H4 (cell line): ENCODE measurements at regions not wholly inside any gene's neighbourhood (a gene's known extent, or its start where the extent isn't known, plus 50 kb on each side); places are given as distances from the start of the nearest gene placed in this dataset.

Source experiments
- DNase-seq: peaks from one replicate; pipeline ENCODE4 v3.0.0-alpha.2; 2015; ENCODE audit warnings: low spot score

DNA sequence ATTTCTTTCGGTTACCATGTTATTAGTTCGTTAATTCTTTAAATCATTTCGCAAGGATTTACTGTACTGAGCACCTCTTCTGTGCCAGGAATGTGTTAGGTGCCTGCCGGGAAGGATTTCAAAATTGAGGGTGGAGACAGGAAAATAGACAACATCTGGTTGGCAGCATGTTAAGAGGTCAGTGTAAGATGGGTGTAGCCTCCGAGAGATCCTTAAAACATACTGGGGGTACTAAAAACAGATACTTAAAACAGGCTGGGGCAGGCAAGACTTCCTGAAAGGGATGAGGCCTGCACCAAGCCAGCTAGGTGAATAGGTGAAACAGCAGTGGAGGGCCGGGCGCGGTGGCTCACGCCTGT, 178.0 kb upstream of the SGK1 start:
- no peak for DNase-seq

DNA sequence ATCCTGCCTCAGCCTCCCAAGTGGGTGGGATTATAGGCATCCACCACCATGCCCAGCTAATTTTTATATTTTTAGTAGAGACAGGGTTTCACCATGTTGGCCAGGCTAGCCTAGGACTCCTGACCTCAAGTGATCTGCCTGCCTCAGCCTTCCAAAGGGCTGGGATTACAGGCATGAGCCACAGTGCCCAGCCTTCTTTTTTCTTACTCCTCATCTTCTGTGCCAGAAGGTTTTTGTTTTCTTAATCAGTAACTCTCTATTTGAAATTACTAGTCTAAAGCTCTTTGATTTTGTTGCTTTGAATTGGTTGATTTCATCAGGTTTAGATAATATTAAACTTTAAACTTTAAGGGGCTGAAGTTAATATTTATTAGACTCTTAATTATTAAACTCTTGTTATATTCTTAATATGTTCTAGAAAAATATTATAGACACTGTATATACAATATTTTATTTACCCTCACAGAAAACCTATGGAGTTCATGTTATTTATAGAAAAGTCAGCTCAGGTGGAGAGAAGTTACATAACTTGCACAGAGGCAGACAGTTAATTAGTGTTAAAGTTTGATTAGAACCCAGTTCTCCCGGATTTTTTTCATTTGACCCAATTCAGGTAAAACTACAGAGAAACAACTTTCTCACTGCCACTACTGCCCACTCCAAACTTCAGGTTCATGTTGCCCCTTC, 177.4 kb upstream of the SGK1 start:
- no peak for DNase-seq

DNA sequence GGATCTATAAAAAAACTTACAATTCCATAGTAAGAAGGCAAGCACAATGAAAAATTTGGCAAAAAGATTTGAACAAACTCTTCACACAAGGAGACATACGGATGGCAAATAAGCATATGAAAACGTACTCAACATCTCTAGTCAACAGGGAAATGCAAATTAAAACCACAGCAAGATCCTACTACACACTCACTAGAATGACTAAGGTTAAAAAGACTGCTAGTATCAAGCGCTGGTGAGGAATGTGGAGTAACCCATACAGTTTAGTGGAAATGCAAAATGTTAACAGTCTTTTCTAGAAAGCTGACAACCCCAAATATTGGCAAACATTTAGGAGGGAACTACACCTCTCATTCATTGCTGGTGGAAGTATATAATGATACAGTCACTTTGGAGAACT, 175.9 kb upstream of the SGK1 start:
- no peak for DNase-seq

DNA sequence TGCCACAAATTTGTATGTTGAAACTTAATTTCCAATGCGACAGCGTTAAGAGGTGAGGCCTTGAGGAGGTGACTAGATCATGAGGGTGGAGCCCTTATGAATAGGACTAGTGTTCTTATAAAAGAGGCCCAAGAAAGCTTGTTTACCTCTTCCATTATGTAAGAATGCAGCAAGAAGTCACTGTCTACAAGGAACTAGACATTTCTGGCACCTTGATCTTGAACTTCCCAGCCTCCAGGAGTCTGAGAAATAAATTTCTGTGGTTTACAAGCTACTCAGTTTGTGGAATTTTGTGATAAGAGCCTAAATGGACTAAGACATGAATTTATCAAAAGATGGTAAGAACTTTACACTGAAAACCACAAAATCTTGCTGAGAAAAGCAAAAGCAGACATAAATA, 173.6 kb upstream of the SGK1 start:
- peak; percentile 56 for DNase-seq

DNA sequence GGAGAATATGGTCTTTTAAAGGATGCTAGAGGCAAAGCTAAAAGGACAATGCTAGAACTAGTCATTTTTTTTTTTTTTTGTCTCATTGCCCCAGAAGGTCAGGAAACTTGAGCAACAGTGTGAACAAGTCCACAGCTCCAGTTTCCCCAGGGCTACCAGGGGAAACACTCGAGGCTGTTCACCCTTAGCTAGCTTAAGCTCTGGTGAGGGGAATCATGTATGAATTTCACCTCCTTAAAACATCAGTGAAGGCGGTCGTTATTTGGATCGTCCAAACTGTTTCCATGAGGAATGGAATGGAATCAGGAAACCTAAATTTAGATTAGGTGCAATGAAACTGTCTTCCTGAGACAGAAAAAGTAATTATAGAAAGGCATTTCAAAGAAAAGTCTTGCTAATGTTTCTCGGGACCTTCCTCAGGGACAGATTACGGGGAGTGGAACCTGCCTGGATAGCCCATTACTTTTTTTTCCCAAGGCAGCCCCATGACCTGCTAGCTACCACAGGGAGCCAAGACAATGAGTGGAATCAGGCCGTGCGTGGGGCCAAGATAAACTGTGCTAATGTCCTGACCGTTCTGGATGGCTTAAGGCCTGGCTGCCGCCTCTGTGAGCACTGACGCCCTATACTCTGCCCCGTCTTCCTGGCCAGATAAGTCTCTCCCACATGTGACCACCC, 164.8 kb upstream of the SGK1 start:
- DNase-seq = no peak

DNA sequence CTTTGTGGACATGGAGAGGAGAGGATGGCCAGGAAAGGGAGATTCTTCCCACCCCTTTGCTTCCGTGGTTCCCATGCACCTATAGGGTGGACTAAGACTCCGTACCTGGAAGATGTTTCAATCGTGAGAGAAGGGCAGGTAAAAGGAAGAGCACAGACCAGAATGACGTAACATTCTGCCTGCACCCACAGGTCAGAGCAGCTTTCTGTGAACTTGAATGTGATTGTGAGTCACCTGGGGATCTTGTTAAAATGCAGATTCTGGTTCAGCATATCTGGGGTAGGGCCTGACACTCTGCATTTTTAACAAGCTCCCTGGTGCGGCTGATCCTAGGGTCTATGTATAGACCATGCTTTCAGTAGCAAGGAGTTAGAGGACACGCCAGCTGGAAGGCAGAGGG, 164.1 kb upstream of the SGK1 start:
- no peak for DNase-seq

DNA sequence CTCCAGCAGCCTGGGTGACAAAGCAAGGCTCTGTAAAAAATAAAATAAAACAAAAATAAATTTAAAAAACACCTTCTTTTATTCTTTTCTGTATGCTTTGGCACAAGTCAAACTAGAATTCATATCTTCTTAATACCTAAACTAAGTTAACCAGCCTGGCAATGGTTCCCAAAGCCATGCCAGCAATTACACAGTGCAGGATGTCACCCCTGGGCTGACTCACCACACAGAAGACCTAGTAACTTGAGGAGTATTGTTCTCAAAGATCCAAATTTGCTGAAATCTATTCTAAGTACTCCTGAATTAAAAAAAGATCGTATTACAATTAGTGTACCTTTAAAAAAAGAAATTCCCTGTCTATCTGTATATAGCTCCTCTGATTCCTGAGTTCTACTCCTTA, 162.7 kb upstream of the SGK1 start:
- no peak for DNase-seq

DNA sequence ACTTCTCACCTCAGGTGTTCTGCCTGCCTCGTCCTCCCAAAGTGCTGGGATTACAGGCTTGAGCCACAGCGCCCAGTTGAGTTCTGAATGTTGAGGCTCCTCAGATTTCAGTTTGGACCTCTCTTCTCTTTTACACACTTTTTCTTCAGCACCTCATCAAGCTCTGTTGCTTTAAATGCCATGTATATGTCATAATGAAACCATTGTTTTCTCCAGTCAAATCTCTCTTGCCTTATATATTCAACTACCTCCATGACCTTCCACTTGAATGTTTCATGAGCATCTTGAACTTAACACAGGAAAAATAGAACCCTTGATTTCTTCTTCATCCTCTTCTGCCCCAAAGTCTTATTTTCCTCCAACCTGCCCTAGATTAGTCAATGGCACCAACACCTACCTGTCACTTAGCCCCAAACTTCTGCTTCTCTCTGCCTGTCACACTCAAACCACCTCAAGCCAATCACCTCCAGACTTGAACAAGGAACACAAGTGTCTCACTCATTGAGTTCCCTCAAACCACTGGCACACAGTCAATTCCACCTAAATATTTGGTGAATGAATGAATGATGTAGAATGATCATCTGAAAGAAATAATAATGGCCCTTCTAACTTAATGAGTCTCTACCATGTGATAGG, 161.0 kb upstream of the SGK1 start:
- no peak for DNase-seq

DNA sequence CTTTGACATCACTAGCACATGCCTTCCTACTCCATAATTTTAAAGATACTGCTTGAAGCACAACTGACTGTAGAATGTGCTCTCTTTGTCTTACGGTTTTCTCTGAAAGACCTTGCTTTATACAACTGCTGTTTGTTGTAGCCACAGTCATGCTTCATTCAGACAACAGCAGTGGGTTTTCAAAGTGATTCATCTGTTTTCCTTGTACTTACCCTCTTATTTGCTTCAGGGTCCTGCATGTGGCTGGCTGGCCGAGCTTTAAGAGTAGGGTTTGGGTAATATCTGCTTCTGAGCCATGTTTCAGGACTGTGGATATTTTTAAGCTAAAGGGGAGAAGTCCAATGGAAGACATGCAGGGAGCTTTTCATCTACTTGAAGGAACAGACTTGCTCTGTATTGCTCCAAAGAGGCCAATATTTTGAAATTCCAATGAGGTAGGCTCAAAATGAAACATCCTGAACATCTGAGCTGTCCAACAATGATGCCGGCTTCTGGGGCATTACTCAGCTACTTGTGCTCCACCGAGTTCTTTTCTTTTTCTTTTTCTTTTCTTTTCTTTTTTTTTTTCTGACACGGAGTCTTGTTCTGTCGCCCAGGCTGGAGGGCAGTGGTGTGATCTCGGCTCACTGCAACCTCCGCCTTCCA, 160.2 kb upstream of the SGK1 start:
- DNase-seq = no peak

DNA sequence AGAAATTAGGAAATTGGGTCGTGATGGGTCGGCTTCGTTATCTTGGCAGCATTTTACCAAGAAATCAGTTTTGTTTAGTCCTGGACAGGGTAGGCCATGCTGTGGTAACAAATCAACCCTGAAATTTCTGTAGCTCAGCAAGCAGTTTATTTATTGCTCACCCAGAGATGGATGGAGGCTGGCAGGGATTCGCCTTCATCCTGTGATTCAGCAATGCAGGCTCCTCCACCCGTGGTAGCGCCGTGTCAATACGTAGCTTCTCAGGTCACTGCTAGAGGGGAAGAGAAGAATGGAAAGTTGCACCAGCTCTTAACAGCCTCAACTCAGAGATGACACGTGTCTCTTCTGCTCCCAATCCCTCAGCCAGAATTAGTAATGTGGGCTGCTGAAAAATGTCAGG, 157.0 kb upstream of the SGK1 start:
- no peak for DNase-seq

DNA sequence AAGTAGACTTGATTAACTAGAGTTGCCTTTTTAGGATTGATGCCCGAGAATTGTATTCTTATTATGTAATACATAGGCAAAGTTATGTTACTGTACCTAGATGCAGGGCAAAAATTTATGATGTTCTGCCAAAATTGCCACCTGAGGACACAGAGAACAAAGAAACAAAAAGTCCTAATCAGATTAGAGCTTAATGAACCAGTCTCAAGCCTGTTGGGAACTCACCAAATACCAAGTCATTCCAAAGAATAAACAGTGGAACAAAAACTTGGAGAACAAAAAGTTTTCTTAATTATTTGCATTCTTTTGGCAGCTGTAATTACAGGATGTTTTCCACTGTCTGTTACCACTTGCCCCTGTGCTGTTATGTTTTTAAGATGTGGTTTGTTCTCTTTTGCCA, 154.7 kb upstream of the SGK1 start:
- no peak for DNase-seq

DNA sequence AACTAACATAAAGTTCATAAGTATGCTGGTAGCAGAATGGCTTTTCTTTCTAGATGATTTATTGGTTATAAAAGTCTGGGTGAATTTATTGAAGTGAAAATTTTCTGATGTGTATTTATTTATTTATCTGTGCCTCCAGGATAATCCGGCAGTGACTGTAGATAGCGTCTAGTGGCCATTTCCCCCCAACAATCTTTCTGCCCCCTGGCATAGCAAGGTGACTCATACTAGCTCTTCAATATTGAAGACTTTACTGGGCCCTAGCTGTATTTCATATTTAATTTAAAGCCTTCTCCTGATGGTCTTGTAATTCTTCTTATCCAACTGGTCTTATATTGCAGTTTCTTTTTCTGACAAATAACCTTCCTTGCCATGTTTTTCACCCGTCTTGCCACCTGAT, 154.1 kb upstream of the SGK1 start:
- DNase-seq = no peak

DNA sequence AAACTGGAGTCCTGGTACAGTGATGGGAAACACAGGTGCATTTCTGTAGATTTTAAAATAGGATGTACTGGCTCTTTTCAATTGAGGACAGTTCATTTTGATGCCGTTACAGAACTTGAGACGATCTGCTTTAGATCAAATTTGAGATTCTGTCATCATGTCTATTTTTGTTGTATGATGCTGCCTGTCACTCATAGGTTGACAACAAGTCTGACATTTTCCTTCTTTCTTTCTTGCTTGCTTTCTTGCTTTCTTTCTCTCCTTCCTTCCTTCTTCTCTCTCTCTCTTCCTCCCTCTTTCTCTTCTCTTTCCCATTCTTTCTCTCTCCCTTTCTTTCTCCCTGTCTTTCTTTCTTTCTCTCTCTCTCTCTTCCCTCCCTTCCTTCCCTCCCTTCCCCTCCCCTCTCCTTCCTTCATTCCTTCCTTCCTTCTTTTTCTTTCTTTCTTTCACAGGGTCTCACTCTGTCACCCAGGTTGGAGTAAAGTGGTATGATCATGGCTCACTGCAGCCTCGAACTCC, 152.6 kb upstream of the SGK1 start:
- no peak for DNase-seq

DNA sequence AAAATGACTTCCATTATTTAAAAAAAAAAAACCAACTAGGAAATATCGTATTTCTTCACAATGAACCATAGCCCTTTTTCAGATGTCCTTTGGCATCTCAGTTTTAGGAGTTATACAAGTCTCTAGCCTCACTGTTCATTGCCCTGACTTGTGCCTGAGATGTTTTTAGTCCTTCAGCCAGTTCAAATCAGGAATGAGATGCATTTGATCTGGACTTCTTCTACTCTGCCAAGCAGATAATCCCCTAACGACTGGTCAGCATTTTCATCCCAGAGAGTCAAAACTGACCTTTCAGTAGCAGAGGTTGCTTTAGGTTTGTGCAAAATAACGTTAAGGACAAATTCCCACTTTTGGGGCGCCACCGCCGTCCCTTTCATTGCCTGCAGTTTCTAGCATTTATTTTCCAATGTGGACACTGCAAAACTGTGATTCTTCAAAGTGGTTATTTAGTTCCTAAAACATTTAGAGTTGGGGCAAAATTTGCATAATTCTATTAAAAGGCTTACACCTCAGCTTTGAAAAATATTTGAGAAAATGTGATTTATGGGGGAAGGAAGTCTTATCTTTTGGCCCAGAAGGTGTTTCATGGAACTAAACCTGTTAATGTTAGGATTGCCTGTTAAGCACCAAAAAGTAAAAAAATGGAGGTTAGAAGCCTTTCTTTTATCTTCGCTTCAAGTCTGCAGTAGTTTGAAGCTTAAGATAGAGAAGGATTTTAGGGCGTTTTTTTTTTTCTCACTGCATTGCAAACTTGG, 152.0 kb upstream of the SGK1 start:
- no peak for DNase-seq

DNA sequence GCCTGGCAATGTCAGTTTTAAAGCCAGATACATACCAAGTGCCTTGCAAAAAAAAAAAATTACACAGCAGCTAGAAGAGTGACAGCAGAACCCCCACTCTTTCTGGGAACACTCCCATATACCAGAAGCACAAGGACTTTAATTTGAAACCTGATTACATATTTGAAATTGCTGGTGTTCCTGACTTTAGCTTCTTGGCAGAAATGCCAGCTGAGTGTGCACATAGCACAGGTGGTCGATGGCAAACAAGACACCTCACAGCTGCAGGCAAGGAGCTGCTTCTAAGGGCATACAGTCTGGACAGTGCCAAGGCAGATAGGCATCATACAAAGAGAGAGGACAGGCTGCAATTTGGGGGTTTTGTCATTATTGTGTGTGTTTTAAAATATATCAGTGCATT, 150.7 kb upstream of the SGK1 start:
- no peak for DNase-seq

DNA sequence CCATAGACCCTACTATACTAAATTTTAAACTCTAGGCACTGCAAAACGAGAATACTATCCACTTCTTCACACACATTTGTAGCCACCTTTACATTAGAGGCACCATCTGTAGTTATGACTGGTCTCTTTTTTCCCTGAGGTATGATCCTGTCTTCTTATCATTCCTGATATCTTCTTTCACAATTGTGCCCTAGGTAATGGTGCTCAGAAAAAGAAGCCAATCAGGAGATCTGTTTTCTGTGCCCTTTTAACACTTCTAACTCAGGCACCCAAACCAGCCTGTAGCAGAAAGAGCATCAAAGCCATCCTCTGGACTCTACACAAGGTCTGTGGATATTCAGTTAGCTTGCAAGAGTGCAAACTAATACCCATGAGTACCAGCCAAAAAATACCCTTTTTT, 149.7 kb upstream of the SGK1 start:
- DNase-seq = no peak

DNA sequence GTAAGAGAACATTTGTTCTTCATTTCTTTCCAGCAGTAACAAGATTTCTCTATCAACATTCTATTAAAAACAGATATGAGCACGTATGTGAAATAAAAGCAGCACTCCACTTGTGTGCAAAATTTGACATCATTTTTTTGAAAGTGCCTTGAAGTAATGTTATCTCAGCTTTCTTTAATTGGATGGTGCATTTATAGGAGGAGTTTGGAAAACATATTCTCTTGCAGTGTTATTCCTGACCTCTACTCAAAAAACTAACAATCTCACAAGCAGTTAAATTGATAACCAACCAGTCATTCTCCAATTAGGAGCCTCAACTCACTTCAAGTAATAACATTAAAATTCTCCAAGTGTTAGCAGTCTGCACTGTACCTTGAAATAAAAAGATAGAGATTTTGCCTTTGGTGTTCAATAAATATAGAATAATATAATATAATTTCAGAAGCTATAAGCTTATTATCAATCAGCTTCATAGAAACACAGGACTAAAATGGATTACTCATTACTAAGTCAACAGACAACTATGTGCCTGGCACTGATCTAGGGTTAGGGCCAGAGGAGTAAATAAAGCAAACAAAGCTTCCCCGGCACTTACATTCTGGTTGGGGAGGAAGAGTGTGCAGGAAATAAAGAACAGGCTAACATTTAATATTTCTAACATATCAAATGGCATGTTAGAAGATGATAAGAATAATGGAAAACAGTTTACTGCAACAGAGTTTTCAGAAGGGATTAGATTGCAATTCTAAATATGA, 149.0 kb upstream of the SGK1 start:
- no peak for DNase-seq

DNA sequence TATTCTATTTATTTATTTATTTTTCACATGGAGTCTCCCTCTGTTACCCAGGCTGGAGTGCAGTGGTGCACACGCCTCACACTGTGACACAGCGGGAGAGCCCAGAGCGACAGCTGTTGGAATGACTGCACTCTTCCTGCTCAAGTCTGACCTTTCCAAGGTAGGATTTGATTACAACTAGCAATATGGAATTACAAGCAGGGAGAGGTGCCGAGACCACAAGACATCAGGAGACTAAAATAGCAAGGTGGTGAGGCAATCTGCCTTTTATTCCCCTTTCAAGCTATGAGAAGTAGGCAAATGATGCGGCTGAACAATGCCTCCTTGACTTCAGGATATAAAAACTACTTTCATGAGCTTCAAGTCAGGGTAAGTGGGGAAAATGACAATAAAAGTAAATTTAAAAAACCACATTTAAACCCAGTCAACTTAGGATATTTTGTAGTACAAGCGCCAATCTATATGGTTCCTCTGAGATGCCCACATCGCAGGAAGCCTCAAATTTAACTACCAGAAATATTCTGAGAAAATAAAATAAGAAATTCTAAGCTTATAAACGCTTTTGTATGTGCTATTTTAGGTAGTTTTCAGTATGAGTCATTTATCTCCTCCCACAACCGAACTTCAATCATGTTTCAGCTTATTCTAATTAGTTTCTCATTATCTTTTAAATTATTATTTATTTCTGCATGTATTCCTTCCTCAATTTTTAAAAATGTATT, 146.9 kb upstream of the SGK1 start:
- peak; percentile 85 for DNase-seq

DNA sequence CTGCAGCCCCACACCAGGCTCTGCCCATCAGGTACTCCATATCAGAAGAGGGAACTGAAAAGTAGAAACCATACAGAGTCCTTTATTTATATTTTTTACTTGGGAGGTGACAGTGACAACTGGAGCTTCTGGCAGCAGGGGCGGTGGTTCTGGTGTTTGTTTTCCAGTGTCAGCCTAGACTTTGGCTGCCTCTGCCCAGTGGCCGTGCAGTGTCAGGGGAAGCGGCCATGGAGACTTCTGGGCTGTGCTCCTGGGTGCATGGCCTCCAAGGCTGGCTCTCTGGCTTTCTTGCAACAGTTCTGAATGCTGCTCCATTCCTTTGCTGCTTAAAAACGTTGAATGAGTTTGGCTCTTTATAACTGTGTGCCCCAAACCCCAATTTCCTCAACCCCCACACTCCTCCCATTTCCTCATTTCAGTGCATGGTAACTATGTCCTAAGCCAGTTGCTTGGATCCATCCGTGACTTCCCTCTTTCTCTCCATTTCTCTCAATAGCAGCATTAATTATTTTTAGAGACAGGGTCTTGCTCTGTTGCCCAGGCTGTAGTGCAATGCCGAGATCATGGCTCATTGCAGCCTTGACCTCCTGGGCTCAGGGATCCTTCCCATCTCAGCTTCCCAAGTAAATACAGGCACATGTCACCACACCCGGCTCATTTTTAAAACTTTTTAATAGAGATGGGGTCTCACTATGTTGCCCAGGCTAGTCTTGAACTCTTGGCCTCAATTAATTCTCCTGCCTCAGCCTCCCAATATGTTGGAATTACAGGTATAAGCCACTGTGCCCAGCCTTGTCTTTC, 141.1 kb upstream of the SGK1 start:
- no peak for DNase-seq

DNA sequence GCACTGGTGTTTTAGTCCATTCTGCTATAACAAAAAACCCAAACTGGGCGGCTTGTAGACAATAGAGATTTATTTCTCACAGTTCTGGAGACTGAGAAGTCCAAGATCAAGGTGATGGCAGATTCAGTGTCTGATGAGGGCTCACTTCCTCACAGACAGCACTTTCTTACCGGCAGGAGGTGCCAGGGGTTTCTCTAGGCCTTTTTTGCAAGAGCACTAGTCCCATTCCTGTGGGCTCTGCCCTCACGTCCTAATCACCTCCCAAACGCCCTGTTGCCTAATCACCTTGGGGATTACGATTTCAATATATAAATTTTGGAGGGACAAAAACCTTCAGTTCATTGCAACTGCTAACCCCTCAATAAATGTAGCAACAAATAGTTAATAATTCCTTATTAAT, 140.0 kb upstream of the SGK1 start:
- DNase-seq = no peak
